Epithelial cell of prostate (primary cell): ENCODE measurements at regions not wholly inside any gene's neighbourhood (a gene's known extent, or its start where the extent isn't known, plus 50 kb on each side); places are given as distances from the start of the nearest gene placed in this dataset.

Experiments used
- DNase-seq: peaks from one replicate; pipeline ENCODE4 v3.0.0-alpha.2; 2011; ENCODE audit warnings: low read depth, low spot score
- H3K27ac ChIP-seq: fragments of 450-650 bp; 2 replicates; pipeline ENCODE4 v1.5.1; 2017; ENCODE audit warnings: mild to moderate bottlenecking

GRCh38 chr10:31617133-31617532 is 298.1 kb downstream of the ZEB1 start:
- no peak overlapping the region for H3K27ac ChIP-seq

GRCh38 chr10:31615129-31615528 is 296.1 kb downstream of the ZEB1 start:
- DNase-seq, result no peak
- no peak overlapping the region for H3K27ac ChIP-seq

More at GRCh38 chr10:31617133-31617532, 298.1 kb downstream of the ZEB1 start:
- no peak for DNase-seq

GRCh38 chr10:31614611-31615010 is 295.6 kb downstream of the ZEB1 start:
- H3K27ac ChIP-seq, result no peak overlapping the region
- DNase-seq, result no peak

- no peak overlapping the region for H3K27ac ChIP-seq
- no peak for DNase-seq
These were observed 293.1 kb downstream of the ZEB1 start for GRCh38 chr10:31612082-31612481.

- H3K27ac ChIP-seq, result no peak overlapping the region
- DNase-seq, result no peak
These were observed 292.1 kb downstream of the ZEB1 start for GRCh38 chr10:31611161-31611560.

GRCh38 chr10:31607481-31607880 is 288.5 kb downstream of the ZEB1 start:
- no peak overlapping the region for H3K27ac ChIP-seq
- no peak for DNase-seq

- no peak overlapping the region for H3K27ac ChIP-seq
- DNase-seq, result no peak
These were observed 287.8 kb downstream of the ZEB1 start for GRCh38 chr10:31606841-31607240.

- DNase-seq, result no peak
- H3K27ac ChIP-seq, result no peak overlapping the region
These were observed 287.0 kb downstream of the ZEB1 start for GRCh38 chr10:31605861-31606525.

- H3K27ac ChIP-seq, result no peak overlapping the region
- no peak for DNase-seq
These were observed 286.4 kb downstream of the ZEB1 start for GRCh38 chr10:31605426-31605825.

GRCh38 chr10:31604646-31605170 is 285.7 kb downstream of the ZEB1 start:
- H3K27ac ChIP-seq, result no peak overlapping the region
- no peak for DNase-seq

- H3K27ac ChIP-seq, result no peak overlapping the region
- DNase-seq, result no peak
These were observed 285.1 kb downstream of the ZEB1 start for GRCh38 chr10:31604096-31604495.

- H3K27ac ChIP-seq, result no peak overlapping the region
- DNase-seq, result no peak
These were observed 284.4 kb downstream of the ZEB1 start for GRCh38 chr10:31603235-31604087.

- no peak for DNase-seq
- H3K27ac ChIP-seq, result no peak overlapping the region
These were observed 283.7 kb downstream of the ZEB1 start for GRCh38 chr10:31602541-31603234.

- DNase-seq, result no peak
- H3K27ac ChIP-seq, result no peak overlapping the region
These were observed 282.1 kb downstream of the ZEB1 start for GRCh38 chr10:31601136-31601535.

- no peak for DNase-seq
- no peak overlapping the region for H3K27ac ChIP-seq
These were observed 280.8 kb downstream of the ZEB1 start for GRCh38 chr10:31599626-31600504.

GRCh38 chr10:31596765-31597164 is 277.7 kb downstream of the ZEB1 start:
- DNase-seq, result no peak
- no peak overlapping the region for H3K27ac ChIP-seq

GRCh38 chr10:31595992-31596391 is 277.0 kb downstream of the ZEB1 start:
- H3K27ac ChIP-seq, result no peak overlapping the region
- no peak for DNase-seq

GRCh38 chr10:31594347-31594873 is 275.4 kb downstream of the ZEB1 start:
- H3K27ac ChIP-seq, result no peak overlapping the region
- DNase-seq, result no peak

GRCh38 chr10:31593124-31593523 is 274.1 kb downstream of the ZEB1 start:
- H3K27ac ChIP-seq, result no peak overlapping the region
- DNase-seq, result no peak

- no peak for DNase-seq
- no peak overlapping the region for H3K27ac ChIP-seq
These were observed 272.6 kb downstream of the ZEB1 start for GRCh38 chr10:31591569-31591968.
